ENCODE measurements at regions not wholly inside any gene's neighbourhood (a gene's known extent, or its start where the extent isn't known, plus 50 kb on each side); places are given as distances from the start of the nearest gene placed in this dataset.

DNA sequence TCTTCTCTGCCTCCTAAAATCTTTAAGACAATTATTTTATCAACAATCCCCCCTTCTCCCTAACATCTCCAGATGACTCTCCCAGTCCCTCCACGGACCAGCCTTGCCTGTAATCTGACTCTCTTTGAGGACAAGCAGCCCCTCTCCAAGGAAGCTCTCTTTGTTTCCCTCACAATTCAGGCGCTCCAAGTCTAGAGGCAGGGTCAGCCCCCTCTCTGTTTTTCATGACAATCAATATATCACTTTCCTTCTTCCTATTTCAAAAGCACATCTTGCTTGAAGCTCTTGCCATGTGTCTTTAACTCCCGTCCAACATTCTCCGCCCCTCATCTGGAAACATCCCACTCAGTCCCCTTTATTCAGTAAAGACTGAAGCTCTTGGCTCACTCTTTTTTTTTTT lies 393.4 kb upstream of the SULF2 start:
- Histone ChIP-seq H3K27ac (no peak overlapping the region), H3K9me3 (peaks cover 0 to 11% (median 0%) of the 10 kb centered on the region in 12 donors), H3K4me1 (no peaks in the 10 kb centered on the region), H3K4me3 (no peak overlapping the region), H3K27me3 (no peaks in the 10 kb centered on the region), H3K36me3 (no peaks in the 10 kb centered on the region)
- 69 to 75% (median 70%) methylated on average over 4 of the region's 4 CpGs for whole genome bisulfite sequencing, 4 donors
- TF ChIP-seq, protein P1, sequence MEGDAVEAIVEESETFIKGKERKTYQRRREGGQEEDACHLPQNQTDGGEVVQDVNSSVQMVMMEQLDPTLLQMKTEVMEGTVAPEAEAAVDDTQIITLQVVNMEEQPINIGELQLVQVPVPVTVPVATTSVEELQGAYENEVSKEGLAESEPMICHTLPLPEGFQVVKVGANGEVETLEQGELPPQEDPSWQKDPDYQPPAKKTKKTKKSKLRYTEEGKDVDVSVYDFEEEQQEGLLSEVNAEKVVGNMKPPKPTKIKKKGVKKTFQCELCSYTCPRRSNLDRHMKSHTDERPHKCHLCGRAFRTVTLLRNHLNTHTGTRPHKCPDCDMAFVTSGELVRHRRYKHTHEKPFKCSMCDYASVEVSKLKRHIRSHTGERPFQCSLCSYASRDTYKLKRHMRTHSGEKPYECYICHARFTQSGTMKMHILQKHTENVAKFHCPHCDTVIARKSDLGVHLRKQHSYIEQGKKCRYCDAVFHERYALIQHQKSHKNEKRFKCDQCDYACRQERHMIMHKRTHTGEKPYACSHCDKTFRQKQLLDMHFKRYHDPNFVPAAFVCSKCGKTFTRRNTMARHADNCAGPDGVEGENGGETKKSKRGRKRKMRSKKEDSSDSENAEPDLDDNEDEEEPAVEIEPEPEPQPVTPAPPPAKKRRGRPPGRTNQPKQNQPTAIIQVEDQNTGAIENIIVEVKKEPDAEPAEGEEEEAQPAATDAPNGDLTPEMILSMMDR (IDR thresholded peaks at IDR 0.05): no peak
- no peak for TF ChIP-seq POLR2A (IDR thresholded peaks at IDR 0.05)
- ATAC-seq: no peak
- intact Hi-C loops (cut with DNase I): no loop called here
- DNase-seq: no peak

DNA sequence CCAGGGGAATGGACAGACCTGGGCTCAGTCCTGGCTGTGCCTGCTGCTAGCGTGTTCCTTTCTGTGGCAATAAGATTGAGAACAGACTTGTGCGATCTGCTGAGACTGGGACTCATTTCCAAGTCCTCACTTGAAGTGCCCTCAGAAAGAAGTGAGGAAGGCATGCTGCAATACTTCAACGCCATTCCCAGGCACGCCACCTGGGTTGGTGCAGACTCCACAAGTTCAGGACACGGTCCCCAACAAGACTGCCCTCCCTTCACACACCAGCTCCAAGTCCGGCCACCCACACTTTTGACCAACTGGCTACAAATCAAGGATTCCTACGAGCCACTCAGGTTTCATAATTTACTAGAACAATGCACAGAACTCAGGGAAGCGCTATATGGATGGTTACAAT lies 391.8 kb upstream of the SULF2 start:
- TF ChIP-seq, protein P1 (IDR thresholded peaks at IDR 0.05): no peak
- TF ChIP-seq POLR2A (IDR thresholded peaks at IDR 0.05): no peak
- intact Hi-C loops (cut with DNase I): no loop called here
- no peaks in the 10 kb centered on the region for H3K4me1 ChIP-seq
- 68 to 91% (median 84%) methylated on average over 5 to 8 of the region's 8 CpGs for WGBS, 4 donors
- no peak overlapping the region for H3K4me3 ChIP-seq
- peaks cover 0 to 9% (median 0%) of the 10 kb centered on the region in 9 donors for H3K27me3 ChIP-seq
- ATAC-seq (no peak), DNase-seq (no peak)
- peaks cover 0 to 24% (median 4%) of the 10 kb centered on the region in 12 donors for H3K9me3 ChIP-seq
- no peak overlapping the region for H3K27ac ChIP-seq
- no peaks in the 10 kb centered on the region for H3K36me3 ChIP-seq

DNA sequence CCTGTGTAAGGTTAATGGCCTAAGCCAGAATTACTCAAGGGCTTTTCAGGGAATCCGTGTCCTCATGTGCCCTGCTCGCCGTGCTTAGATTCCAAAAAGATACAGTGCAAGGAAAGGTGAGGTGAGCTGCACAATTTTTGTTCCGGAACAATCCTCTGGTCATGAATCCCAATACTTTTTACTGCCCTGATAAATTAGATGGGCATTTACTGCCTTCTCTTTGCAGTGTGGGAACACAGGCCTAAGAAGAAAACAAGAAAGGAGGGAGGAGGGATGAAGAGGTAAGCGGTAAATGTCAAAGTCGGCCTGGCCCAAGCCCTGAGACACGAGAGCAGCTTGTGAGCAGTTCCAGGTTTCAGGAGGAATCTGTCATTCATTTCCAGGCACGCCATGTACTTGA lies 390.9 kb upstream of the SULF2 start:
- DNase-seq (no peak), ATAC-seq (no peak)
- 78 to 87% (median 82%) methylated on average over 8 of the region's 8 CpGs for WGBS, 4 donors
- Histone ChIP-seq H3K4me3 (no peak overlapping the region), H3K27me3 (peaks cover 0 to 15% (median 0%) of the 10 kb centered on the region in 9 donors), H3K27ac (no peak overlapping the region), H3K4me1 (no peaks in the 10 kb centered on the region), H3K9me3 (peaks cover 0 to 21% (median 4%) of the 10 kb centered on the region in 12 donors), H3K36me3 (no peaks in the 10 kb centered on the region)
- TF ChIP-seq, protein P1 (IDR thresholded peaks at IDR 0.05): no peak
- TF ChIP-seq POLR2A (IDR thresholded peaks at IDR 0.05): no peak
- intact Hi-C loops (cut with DNase I): no loop called here

DNA sequence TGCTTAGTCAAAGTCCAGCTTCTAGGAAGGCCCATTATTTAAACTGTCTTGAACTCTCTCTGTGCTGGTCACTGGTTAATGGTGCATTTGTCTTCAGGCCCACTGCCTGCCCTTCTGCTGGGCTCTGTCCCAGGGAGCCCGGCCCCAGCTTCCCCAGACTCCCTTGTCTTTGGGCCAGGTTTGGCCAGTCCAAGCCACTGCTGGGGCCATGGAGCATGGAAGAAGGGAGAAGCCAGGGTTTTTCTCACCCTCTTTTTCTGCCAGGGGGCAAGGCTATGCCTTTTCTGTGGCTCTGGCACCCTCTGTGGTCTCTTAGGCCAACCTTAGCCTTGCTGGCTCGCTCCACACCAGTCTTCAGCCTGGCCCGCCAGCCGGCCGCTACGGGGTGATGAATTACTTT lies 390.0 kb upstream of the SULF2 start:
- WGBS, 4 donors: 88 to 98% (median 96%) methylated on average over 6 of the region's 6 CpGs
- peaks cover 0 to 17% (median 4%) of the 10 kb centered on the region in 12 donors for H3K9me3 ChIP-seq
- H3K27ac ChIP-seq: no peak overlapping the region
- ATAC-seq (no peak), DNase-seq (no peak)
- H3K36me3 ChIP-seq: no peaks in the 10 kb centered on the region
- intact Hi-C loops (cut with DNase I): no loop called here
- H3K4me3 ChIP-seq: no peak overlapping the region
- TF ChIP-seq, protein P1 (IDR thresholded peaks at IDR 0.05): no peak
- no peak for TF ChIP-seq POLR2A (IDR thresholded peaks at IDR 0.05)
- peaks cover 0 to 24% (median 0%) of the 10 kb centered on the region in 9 donors for H3K27me3 ChIP-seq
- H3K4me1 ChIP-seq: no peaks in the 10 kb centered on the region
